ENCODE measurements at regions not wholly inside any gene's neighbourhood (a gene's known extent, or its start where the extent isn't known, plus 50 kb on each side); places are given as distances from the start of the nearest gene placed in this dataset.

GRCh38 chr7:32346253-32346652 lies 143.9 kb downstream of the LSM5 start:
- H3K4me3 ChIP-seq (ENCODE audit: low read depth, poor library complexity, severe bottlenecking) = no peak overlapping the region
- intact Hi-C loops (cut with DNase I; ENCODE audit: low total_unique reads) = no loop called here
- TF ChIP-seq, protein P1, sequence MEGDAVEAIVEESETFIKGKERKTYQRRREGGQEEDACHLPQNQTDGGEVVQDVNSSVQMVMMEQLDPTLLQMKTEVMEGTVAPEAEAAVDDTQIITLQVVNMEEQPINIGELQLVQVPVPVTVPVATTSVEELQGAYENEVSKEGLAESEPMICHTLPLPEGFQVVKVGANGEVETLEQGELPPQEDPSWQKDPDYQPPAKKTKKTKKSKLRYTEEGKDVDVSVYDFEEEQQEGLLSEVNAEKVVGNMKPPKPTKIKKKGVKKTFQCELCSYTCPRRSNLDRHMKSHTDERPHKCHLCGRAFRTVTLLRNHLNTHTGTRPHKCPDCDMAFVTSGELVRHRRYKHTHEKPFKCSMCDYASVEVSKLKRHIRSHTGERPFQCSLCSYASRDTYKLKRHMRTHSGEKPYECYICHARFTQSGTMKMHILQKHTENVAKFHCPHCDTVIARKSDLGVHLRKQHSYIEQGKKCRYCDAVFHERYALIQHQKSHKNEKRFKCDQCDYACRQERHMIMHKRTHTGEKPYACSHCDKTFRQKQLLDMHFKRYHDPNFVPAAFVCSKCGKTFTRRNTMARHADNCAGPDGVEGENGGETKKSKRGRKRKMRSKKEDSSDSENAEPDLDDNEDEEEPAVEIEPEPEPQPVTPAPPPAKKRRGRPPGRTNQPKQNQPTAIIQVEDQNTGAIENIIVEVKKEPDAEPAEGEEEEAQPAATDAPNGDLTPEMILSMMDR (IDR thresholded peaks at IDR 0.05) = no peak
- no peak for TF ChIP-seq POLR2A (IDR thresholded peaks at IDR 0.05)
- DNase-seq (ENCODE audit: low spot score in 2 of 2) = no peak
- WGBS, 2 donors = 14 to 39% methylated on average over 1 of the region's 1 CpG

DNA sequence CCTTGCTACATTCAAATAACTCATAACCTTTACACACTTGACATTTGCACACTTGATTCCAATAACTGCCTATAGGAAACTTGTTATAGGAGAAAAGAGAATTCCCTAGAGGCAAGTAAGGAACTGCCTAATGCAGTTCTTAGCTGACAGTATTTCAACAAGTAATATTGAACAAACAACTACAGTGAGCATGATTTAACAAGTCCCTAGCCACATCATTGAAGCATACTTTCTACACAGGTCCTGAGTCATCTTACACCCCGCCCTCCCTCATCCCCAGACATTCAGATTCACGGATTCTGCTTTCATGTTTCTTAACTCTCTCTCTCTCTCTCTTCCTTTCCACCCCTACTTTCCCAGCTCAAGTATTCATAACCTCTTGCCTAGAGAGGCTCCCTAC lies 153.5 kb downstream of the LSM5 start:
- no peak overlapping the region for H3K4me3 ChIP-seq (ENCODE audit: low read depth, poor library complexity, severe bottlenecking)
- no peak for DNase-seq (ENCODE audit: low spot score in 2 of 2)
- intact Hi-C loops (cut with DNase I; ENCODE audit: low total_unique reads) = no loop called here
- WGBS, 2 donors = 34 to 44% methylated on average over 2 of the region's 2 CpGs
- TF ChIP-seq POLR2A (IDR thresholded peaks at IDR 0.05) = no peak
- TF ChIP-seq, protein P1 (IDR thresholded peaks at IDR 0.05) = no peak

GRCh38 chr7:32335107-32335506 lies 155.1 kb downstream of the LSM5 start:
- 43 to 58% methylated on average over 1 of the region's 1 CpG for WGBS, 2 donors
- no peak overlapping the region for H3K4me3 ChIP-seq (ENCODE audit: low read depth, poor library complexity, severe bottlenecking)
- intact Hi-C loops (cut with DNase I; ENCODE audit: low total_unique reads) = no loop called here
- no peak for DNase-seq (ENCODE audit: low spot score in 2 of 2)
- no peak for TF ChIP-seq POLR2A (IDR thresholded peaks at IDR 0.05)
- TF ChIP-seq, protein P1 (IDR thresholded peaks at IDR 0.05) = no peak

GRCh38 chr7:32330602-32331001 lies 159.6 kb downstream of the LSM5 start:
- H3K4me3 ChIP-seq (ENCODE audit: low read depth, poor library complexity, severe bottlenecking) = no peak overlapping the region
- intact Hi-C loops (cut with DNase I; ENCODE audit: low total_unique reads) = no loop called here
- no peak for DNase-seq (ENCODE audit: low spot score in 2 of 2)
- WGBS, 2 donors = 86 to 90% methylated on average over 5 of the region's 5 CpGs
- TF ChIP-seq, protein P1 (IDR thresholded peaks at IDR 0.05) = no peak
- TF ChIP-seq POLR2A (IDR thresholded peaks at IDR 0.05) = no peak

- no peak for TF ChIP-seq POLR2A (IDR thresholded peaks at IDR 0.05)
- TF ChIP-seq, protein P1 (IDR thresholded peaks at IDR 0.05) = no peak
- no peak overlapping the region for H3K4me3 ChIP-seq (ENCODE audit: low read depth, poor library complexity, severe bottlenecking)
- intact Hi-C loops (cut with DNase I; ENCODE audit: low total_unique reads) = no loop called here
- DNase-seq (ENCODE audit: low spot score in 2 of 2) = no peak
- 37 to 61% methylated on average over 1 of the region's 1 CpG for WGBS, 2 donors
Observed at GRCh38 chr7:32326078-32326477, 164.1 kb downstream of the LSM5 start.

GRCh38 chr7:32323712-32324111 lies 166.5 kb downstream of the LSM5 start:
- no peak for DNase-seq (ENCODE audit: low spot score in 2 of 2)
- WGBS, 2 donors = 87 to 88% methylated on average over 3 of the region's 3 CpGs
- intact Hi-C loops (cut with DNase I; ENCODE audit: low total_unique reads) = no loop called here
- H3K4me3 ChIP-seq (ENCODE audit: low read depth, poor library complexity, severe bottlenecking) = no peak overlapping the region
- TF ChIP-seq, protein P1 (IDR thresholded peaks at IDR 0.05) = no peak
- no peak for TF ChIP-seq POLR2A (IDR thresholded peaks at IDR 0.05)

Data from lower leg skin (tissue), 4 donors.